Kidney tubule cell (primary cell): ENCODE measurements at regions not wholly inside any gene's neighbourhood (a gene's known extent, or its start where the extent isn't known, plus 50 kb on each side); places are given as distances from the start of the nearest gene placed in this dataset.
"Not testable (repeated sequence)": the region's sequence is repeated elsewhere in the genome, so short reads cannot be mapped to it uniquely, and the experiment has no call there.

ENCODE experiments used
- DNase-seq: peaks from one replicate; pipeline ENCODE4 v3.0.0-alpha.2; 2018; ENCODE audit warnings: low spot score

- peak; percentile 49 for DNase-seq
These were observed 124.4 kb upstream of the RNF32 start for GRCh38 chr7:156515911-156516790.

- DNase-seq: no peak
These were observed 125.7 kb upstream of the RNF32 start for GRCh38 chr7:156514851-156515250.

GRCh38 chr7:156511426-156511825 lies 129.1 kb upstream of the RNF32 start:
- DNase-seq: no peak

- DNase-seq: no peak
These were observed 129.6 kb upstream of the RNF32 start for GRCh38 chr7:156510966-156511365.

DNA sequence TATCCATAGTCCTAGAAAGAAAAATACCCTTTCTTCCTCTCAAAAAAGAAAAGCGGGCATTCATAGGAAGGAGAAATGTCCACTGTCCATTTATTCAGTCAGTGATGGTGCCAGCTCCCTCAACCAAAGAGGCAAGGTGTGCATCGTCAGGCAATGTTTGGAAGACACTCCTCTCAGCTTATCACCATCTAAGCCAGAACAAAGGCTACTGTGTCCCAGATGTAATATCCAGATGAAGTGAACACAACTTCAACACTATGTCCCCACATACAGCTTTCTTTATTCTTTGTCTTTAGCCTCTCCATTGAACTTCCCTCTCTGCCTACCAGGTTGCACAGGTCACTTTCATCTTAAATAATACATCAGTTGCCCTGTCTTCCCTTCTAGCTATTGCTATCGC lies 131.4 kb upstream of the RNF32 start:
- no peak for DNase-seq

DNA sequence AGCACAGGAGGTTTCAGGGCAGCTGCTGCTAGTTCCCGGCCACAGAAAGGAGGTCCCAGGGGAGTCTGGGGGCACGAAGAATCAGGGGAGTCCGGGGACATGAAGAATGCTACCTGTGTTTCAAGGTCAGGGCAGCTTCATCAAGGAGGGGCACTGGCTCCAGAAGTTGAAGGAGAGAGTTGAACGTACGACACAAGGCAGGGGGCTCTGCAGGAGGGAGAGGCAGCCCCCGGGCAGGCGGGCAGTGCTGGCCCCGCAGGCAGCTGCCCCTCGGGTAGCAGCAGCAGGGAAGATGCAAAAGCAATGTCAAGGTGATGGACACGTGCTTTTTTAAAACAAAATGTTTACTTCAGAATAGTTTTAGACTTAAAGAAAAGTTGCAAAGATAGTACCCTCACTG lies 134.7 kb upstream of the RNF32 start:
- no peak for DNase-seq

- DNase-seq: peak; percentile 90
These were observed 135.7 kb upstream of the RNF32 start for GRCh38 chr7:156504687-156505545.

- no peak for DNase-seq
These were observed 136.6 kb upstream of the RNF32 start for GRCh38 chr7:156504006-156504405.

DNA sequence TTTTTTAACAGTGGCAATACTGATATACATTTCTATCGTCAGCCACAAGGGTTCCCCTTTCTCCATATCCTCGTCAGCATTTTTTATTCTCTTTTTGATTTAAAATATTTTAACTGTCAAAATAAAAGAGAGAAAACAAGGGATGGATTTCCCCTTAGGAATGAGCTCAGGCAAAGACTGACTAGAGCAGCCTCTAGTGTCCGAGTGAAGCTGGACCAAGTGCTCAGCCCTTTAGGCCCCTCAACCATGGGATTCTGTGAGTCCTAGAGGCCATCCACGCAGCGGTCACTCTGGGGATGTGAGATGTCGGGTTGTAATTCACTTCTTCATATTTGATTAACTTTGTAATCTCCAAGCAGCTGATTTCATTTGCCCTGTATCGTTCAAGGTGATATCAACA lies 137.4 kb upstream of the RNF32 start:
- no peak for DNase-seq

- not testable (repeated sequence) for DNase-seq
These were observed 138.8 kb upstream of the RNF32 start for GRCh38 chr7:156501815-156502214.

- no peak for DNase-seq
These were observed 141.2 kb upstream of the RNF32 start for GRCh38 chr7:156499247-156499881.

DNA sequence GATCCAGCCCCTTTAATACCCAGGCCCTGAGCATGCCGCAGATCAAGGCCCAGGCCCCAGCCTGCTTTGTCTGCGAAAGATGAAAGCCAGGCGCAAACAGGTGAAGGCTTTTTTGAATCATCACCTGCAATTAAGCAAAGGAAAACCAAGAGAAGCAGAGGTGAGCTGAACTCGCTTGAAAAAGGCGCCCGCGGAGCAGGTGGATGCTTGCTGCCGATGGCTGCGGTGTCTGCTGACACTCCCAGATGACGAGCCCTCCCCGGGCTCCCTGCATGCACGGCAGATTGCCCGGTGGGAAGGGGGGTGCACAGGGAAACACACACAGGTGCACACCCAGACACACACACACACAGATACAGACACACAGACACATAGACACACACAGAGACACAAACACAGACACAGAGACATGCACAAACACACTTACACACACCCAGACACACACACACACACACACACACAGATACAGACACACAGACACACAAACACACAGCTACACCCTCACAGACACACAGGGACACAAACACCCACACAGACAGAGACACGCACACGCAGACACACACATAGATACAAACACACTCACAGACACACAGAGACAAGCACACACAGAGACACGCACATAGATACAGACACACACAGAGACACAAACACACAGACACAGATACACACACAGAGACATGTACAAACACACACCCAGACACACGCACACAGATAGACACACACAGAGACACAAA lies 142.6 kb upstream of the RNF32 start:
- DNase-seq: no peak

- peak; percentile 49 for DNase-seq
These were observed 143.7 kb upstream of the RNF32 start for GRCh38 chr7:156496865-156497264.

- DNase-seq: no peak
These were observed 144.2 kb upstream of the RNF32 start for GRCh38 chr7:156496363-156496769.

GRCh38 chr7:156494960-156495359 lies 145.6 kb upstream of the RNF32 start:
- DNase-seq: no peak

GRCh38 chr7:156493942-156494341 lies 146.6 kb upstream of the RNF32 start:
- peak; percentile 68 for DNase-seq

DNA sequence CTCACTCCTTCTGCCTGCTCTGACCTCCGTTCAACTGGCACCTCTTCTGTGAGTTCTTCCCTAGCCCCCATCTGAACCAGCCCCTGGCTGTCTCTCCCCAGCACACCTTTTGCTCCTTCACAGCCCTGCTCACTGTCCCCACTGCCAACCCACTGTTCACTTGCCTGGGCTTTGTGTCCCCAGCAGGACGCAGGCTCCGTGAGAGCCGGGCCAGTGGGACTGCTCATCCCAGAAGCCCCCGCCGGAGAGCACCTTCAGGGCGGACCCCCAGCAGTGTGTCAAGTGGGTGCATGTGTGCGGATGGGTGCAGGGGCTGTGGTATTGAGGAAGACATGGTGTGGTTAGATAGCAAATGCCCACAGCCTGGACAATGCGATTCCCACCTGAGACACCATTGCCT lies 148.4 kb upstream of the RNF32 start:
- DNase-seq: no peak

- DNase-seq: no peak
These were observed 149.1 kb upstream of the RNF32 start for GRCh38 chr7:156491435-156491834.

DNA sequence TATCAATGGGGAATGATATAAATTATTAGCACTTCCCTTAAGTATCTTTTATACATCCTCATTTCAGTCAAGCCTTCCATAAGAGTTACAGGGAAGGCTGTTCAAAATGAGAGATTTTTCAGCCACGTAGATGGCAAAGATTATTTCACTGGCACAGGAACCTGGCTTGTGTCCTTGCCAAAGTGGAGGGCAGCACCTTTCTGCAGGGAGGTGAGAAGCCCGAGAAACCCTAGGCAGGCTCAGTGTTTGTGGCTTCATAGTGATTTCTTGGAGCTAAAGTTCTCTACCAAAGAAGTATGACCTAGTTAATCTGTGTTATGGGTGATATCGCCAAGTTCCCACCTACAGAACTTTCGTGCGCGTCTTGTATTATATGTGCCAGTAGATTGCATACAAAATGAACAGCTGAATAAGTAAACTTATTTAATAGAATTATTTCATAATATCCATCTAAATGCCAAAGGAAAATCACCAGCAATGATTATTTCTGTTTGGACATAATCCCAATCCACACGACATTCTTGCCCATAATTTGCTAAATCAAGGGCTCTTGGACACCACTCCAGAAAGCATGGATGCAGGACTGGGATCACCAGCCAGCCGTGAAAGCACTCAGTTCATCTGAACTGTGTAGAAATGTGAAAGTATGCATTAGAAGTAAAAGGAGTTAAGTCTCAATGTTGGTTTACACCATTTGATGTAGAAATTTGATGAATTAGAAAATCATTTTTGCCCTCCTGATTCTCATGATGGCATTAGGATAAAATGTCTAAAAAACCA lies 150.4 kb upstream of the RNF32 start:
- DNase-seq: no peak

- no peak for DNase-seq
These were observed 152.6 kb upstream of the RNF32 start for GRCh38 chr7:156487811-156488533.
